CD4-positive, alpha-beta T cell (primary cell): ENCODE measurements at regions not wholly inside any gene's neighbourhood (a gene's known extent, or its start where the extent isn't known, plus 50 kb on each side); places are given as distances from the start of the nearest gene placed in this dataset.

ENCODE experiments used
- ATAC-seq: fragments of 200-7000 bp; cut with Tn5 transposase; one replicate; pipeline ENCODE4 v1.10.0; 2022; ENCODE audit warnings: mild to moderate bottlenecking; ENCODE audit not compliant: poor library complexity
- CTCF ChIA-PET: fragments of 350-600 bp; sonication (Branson Sonifier 250); formaldehyde crosslinking; loops from one replicate; lab custom pipeline; 2021; ENCODE audit warnings: antibody characterized with exemption, inconsistent platforms; lab: Charles Lee
- POLR2A ChIA-PET: fragments of 350-600 bp; sonication (Branson Sonifier 250); formaldehyde crosslinking; loops from one replicate; lab custom pipeline; 2021; ENCODE audit warnings: antibody characterized with exemption, inconsistent platforms; lab: Charles Lee
- DNase-seq, 14 experiments: peaks; one replicate each; pipeline ENCODE4 v3.0.0-alpha.2; 2013 to 2020; ENCODE audit warnings: mixed read lengths in 2 of 14
- H3K27ac ChIP-seq, 2 donors: one replicate each; pipeline versions ENCODE4 v1.5.1 to v1.7.0; 2013; ENCODE audit warnings: low read length in 2 of 2, low read depth in 1 of 2, mild to moderate bottlenecking in 1 of 2
- H3K27me3 ChIP-seq, 2 experiments: 1 replicate in 1 of 2; 2 replicates in 1 of 2; pipeline versions ENCODE4 v1.6.1 to v1.7.0; 2013; ENCODE audit warnings: low read length in 2 of 2, control low read depth in 1 of 2, mild to moderate bottlenecking in 1 of 2, moderate library complexity in 1 of 2; ENCODE audit not compliant: insufficient read depth in 2 of 2, control insufficient read depth in 1 of 2
- H3K36me3 ChIP-seq: one replicate; pipeline ENCODE4 v1.6.1; 2013; ENCODE audit warnings: low read length, control low read depth; ENCODE audit not compliant: insufficient read depth
- H3K4me1 ChIP-seq: one replicate; pipeline ENCODE4 v1.6.1; 2013; ENCODE audit warnings: low read length, control low read depth; ENCODE audit not compliant: insufficient read depth
- H3K4me3 ChIP-seq: one replicate; pipeline ENCODE4 v1.5.1; 2013; ENCODE audit warnings: mild to moderate bottlenecking, low read length, moderate library complexity
- H3K9me3 ChIP-seq, 2 experiments: 1 replicate in 1 of 2; 2 replicates in 1 of 2; pipeline versions ENCODE4 v1.6.1 to v1.7.0; 2013; ENCODE audit warnings: low read length in 2 of 2, mild to moderate bottlenecking in 2 of 2, control low read depth in 1 of 2, moderate library complexity in 1 of 2; ENCODE audit not compliant: control insufficient read depth in 1 of 2, insufficient read depth in 1 of 2
- H3K27ac Mint-ChIP-seq: one replicate; pipeline ENCODE4 v1.8.0; 2020; ENCODE audit warnings: mixed read lengths
- H3K27me3 Mint-ChIP-seq: one replicate; pipeline ENCODE4 v1.8.0; 2021; ENCODE audit warnings: mixed read lengths
- H3K36me3 Mint-ChIP-seq: one replicate; pipeline ENCODE4 v1.8.0; 2021; ENCODE audit warnings: low read depth, mixed read lengths
- H3K4me1 Mint-ChIP-seq: one replicate; pipeline ENCODE4 v1.8.0; 2021; ENCODE audit warnings: low read depth, mixed read lengths
- H3K4me3 Mint-ChIP-seq: one replicate; pipeline ENCODE4 v1.8.0; 2020; ENCODE audit warnings: mild to moderate bottlenecking, mixed read lengths
- H3K9me3 Mint-ChIP-seq: one replicate; pipeline ENCODE4 v1.8.0; 2020; ENCODE audit warnings: mixed read lengths
- CTCF ChIP-seq: fragments of 200-600 bp; IDR thresholded peaks from one replicate; pipeline ENCODE4 v1.8.0; 2022; ENCODE audit warnings: antibody characterized with exemption, mild to moderate bottlenecking
- intact Hi-C, 2 experiments: fragments of 100-400 bp; cut with DNase I in 1 of 2; cut with micrococcal nuclease in 1 of 2; formaldehyde crosslinking; loops; one replicate each; pipeline versions ENCODE4 v1.15.1 to v1.9.0; 2023 to 2025; cut with DNase I, micrococcal nuclease

GRCh38 chr4:181957088-181957487 is 286.1 kb upstream of the TENM3 start:
- H3K9me3 ChIP-seq, result peaks cover 0 to 4% of the 10 kb centered on the region in 2 experiments
- DNase-seq (no peak), ATAC-seq (no peak)
- no peak overlapping the region for H3K27ac ChIP-seq
- Mint-ChIP-seq H3K9me3 (no peaks in the 10 kb centered on the region), H3K36me3 (no peaks in the 10 kb centered on the region), H3K27me3 (no peaks in the 10 kb centered on the region), H3K4me1 (no peaks in the 10 kb centered on the region), H3K4me3 (no peak overlapping the region), H3K27ac (no peak overlapping the region)
- H3K4me3 ChIP-seq, result no peak overlapping the region
- H3K27me3 ChIP-seq, result no peaks in the 10 kb centered on the region
- ChIA-PET CTCF (no interaction called here), POLR2A (no interaction called here)
- H3K36me3 ChIP-seq, result no peaks in the 10 kb centered on the region
- intact Hi-C loops, result no loop called here
- no peak for TF ChIP-seq CTCF
- no peaks in the 10 kb centered on the region for H3K4me1 ChIP-seq

GRCh38 chr4:181958446-181958845 is 284.8 kb upstream of the TENM3 start:
- no peaks in the 10 kb centered on the region for H3K36me3 Mint-ChIP-seq
- POLR2A ChIA-PET, result no interaction called here
- H3K9me3 ChIP-seq, result no peaks in the 10 kb centered on the region
- no peak for TF ChIP-seq CTCF
- no peak overlapping the region for H3K4me3 ChIP-seq
- ATAC-seq (no peak), DNase-seq (no peak)
- H3K4me1 ChIP-seq, result no peaks in the 10 kb centered on the region
- H3K36me3 ChIP-seq, result no peaks in the 10 kb centered on the region
- H3K27ac ChIP-seq, result no peak overlapping the region
- H3K27ac Mint-ChIP-seq, result no peak overlapping the region
- H3K9me3 Mint-ChIP-seq, result peaks cover 2% of the 10 kb centered on the region
- H3K27me3 ChIP-seq, result no peaks in the 10 kb centered on the region
- no peaks in the 10 kb centered on the region for H3K27me3 Mint-ChIP-seq
- H3K4me1 Mint-ChIP-seq, result no peaks in the 10 kb centered on the region
- CTCF ChIA-PET, result no interaction called here
- no peak overlapping the region for H3K4me3 Mint-ChIP-seq
- intact Hi-C loops, result no loop called here

GRCh38 chr4:181959121-181959520 is 284.1 kb upstream of the TENM3 start:
- no peaks in the 10 kb centered on the region for H3K27me3 ChIP-seq
- no peak overlapping the region for H3K27ac ChIP-seq
- no peak overlapping the region for H3K4me3 ChIP-seq
- Mint-ChIP-seq H3K27ac (no peak overlapping the region), H3K4me1 (no peaks in the 10 kb centered on the region), H3K36me3 (no peaks in the 10 kb centered on the region), H3K27me3 (no peaks in the 10 kb centered on the region), H3K4me3 (no peak overlapping the region), H3K9me3 (peaks cover 2% of the 10 kb centered on the region)
- no peaks in the 10 kb centered on the region for H3K9me3 ChIP-seq
- no peak for TF ChIP-seq CTCF
- no peaks in the 10 kb centered on the region for H3K36me3 ChIP-seq
- POLR2A ChIA-PET, result no interaction called here
- intact Hi-C loops, result no loop called here
- DNase-seq (no peak), ATAC-seq (no peak)
- H3K4me1 ChIP-seq, result no peaks in the 10 kb centered on the region
- CTCF ChIA-PET, result no interaction called here
